DND-41 (cell line): ENCODE measurements at regions not wholly inside any gene's neighbourhood (a gene's known extent, or its start where the extent isn't known, plus 50 kb on each side); places are given as distances from the start of the nearest gene placed in this dataset.

ENCODE experiments used
- ATAC-seq: fragments of 200-7000 bp; cut with Tn5 transposase; 3 replicates; pipeline ENCODE4 v1.9.1; 2021; ENCODE audit warnings: low read depth; ENCODE audit not compliant: insufficient read depth
- DNase-seq: peaks from one replicate; pipeline ENCODE4 v3.0.0-alpha.2; 2020
- H2AFZ ChIP-seq: 2 replicates; pipeline ENCODE4 v1.6.0; 2012; ENCODE audit warnings: low read depth, low read length
- H3K27ac ChIP-seq: 2 replicates; pipeline ENCODE4 v1.5.1; 2012; ENCODE audit warnings: low read length, inconsistent platforms
- H3K27me3 ChIP-seq: fragments of 200-600 bp; sonication (generic); 2 replicates; pipeline ENCODE4 v1.6.0; 2012; ENCODE audit warnings: low read length, mild to moderate bottlenecking, inconsistent platforms; ENCODE audit not compliant: insufficient read depth, poor library complexity
- H3K36me3 ChIP-seq: 2 replicates; pipeline ENCODE4 v1.5.1; 2012; ENCODE audit warnings: low read length, inconsistent platforms; ENCODE audit not compliant: insufficient read depth
- H3K4me1 ChIP-seq: 2 replicates; pipeline ENCODE4 v1.5.1; 2012; ENCODE audit warnings: mild to moderate bottlenecking, low read length; ENCODE audit not compliant: insufficient read depth
- H3K4me2 ChIP-seq: 2 replicates; pipeline ENCODE4 v1.6.0; 2012; ENCODE audit warnings: mild to moderate bottlenecking, moderate library complexity, low read length, inconsistent platforms; ENCODE audit not compliant: insufficient read depth
- H3K4me3 ChIP-seq, 2 experiments: fragments of 200-600 bp in 1 of 2; shearing (Covaris generic) in 1 of 2; 2 replicates each; pipeline ENCODE4 v1.5.1; 2012 to 2016; ENCODE audit warnings: inconsistent platforms in 2 of 2, low read length in 2 of 2, mild to moderate bottlenecking in 2 of 2, low read depth in 1 of 2, moderate library complexity in 1 of 2
- H3K79me2 ChIP-seq: 2 replicates; pipeline ENCODE4 v1.6.0; 2012; ENCODE audit warnings: low read length, inconsistent platforms; ENCODE audit not compliant: insufficient read depth
- H3K9ac ChIP-seq: 2 replicates; pipeline ENCODE4 v1.6.0; 2012; ENCODE audit warnings: low read depth, mild to moderate bottlenecking, inconsistent platforms, low read length, moderate library complexity
- H3K9me3 ChIP-seq: 2 replicates; pipeline ENCODE4 v1.5.1; 2012; ENCODE audit warnings: low read length, moderate library complexity, mild to moderate bottlenecking, inconsistent platforms; ENCODE audit not compliant: insufficient read depth, severe bottlenecking
- H4K20me1 ChIP-seq: 2 replicates; pipeline ENCODE4 v1.6.0; 2012; ENCODE audit warnings: low read length; ENCODE audit not compliant: insufficient read depth
- CTCF ChIP-seq: IDR thresholded peaks from 2 replicates; pipeline ENCODE4 v1.5.1; 2012; ENCODE audit warnings: borderline replicate concordance, low read length, moderate library complexity, mild to moderate bottlenecking; ENCODE audit not compliant: poor library complexity, severe bottlenecking; ENCODE audit errors: extremely low read depth
- EZH2 ChIP-seq: IDR thresholded peaks from 3 replicates; pipeline ENCODE4 v1.6.1; 2012; ENCODE audit warnings: borderline replicate concordance, low read depth, mild to moderate bottlenecking, moderate library complexity, low read length, inconsistent platforms; ENCODE audit not compliant: severe bottlenecking

DNA sequence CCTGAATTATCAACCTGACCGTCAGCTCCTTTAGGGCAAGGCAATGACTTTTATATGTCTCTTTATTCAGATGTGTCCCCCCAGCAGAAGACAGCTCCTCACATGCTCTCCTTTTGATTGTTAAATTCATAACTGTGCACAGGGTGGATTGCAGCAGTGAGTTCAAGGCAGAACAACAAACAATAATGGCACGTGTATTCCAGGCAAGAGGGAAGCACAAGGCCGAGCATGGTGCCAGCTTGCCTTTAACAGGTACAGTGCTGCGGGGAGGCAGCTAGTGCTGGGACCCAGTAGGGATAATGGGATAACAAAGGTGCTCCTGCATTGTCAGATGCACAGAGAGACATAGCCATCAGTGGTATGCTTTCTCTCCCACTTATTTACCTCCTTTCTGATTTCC lies 248.4 kb downstream of the RHOU start:
- Histone ChIP-seq H3K9me3 (no peaks in the 10 kb centered on the region), H3K4me3 (no peak overlapping the region), H2AFZ (no peak overlapping the region), H3K27ac (no peak overlapping the region), H3K4me1 (no peaks in the 10 kb centered on the region), H3K9ac (no peak overlapping the region), H3K36me3 (no peaks in the 10 kb centered on the region), H3K27me3 (no peaks in the 10 kb centered on the region), H4K20me1 (no peaks in the 10 kb centered on the region), H3K4me2 (no peak overlapping the region), H3K79me2 (no peaks in the 10 kb centered on the region)
- no peak for TF ChIP-seq CTCF
- no peak for TF ChIP-seq EZH2
- DNase-seq (no peak), ATAC-seq (no peak)

DNA sequence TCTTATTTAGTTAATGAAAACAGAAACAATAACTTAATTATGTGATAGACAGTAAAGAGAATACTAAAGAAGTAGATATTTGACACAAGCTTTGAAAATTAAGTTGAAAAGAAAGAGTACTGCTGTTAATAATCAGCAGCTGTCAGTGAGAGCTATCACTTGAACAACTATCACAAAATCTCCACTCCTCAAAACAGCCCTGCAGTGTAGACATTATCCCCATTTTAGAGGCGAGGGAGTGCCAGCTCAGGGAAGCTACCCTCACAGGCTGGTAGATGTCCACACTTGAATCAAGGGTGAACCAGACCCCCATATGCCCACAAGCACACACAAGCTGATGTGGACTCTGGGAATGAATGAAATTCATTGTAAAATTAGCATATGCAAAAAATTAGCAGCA lies 248.8 kb downstream of the RHOU start:
- no peak for ATAC-seq
- H3K27me3 ChIP-seq: no peaks in the 10 kb centered on the region
- H3K4me3 ChIP-seq: no peak overlapping the region
- H3K36me3 ChIP-seq: no peaks in the 10 kb centered on the region
- H2AFZ ChIP-seq: no peak overlapping the region
- H3K4me1 ChIP-seq: no peaks in the 10 kb centered on the region
- H3K79me2 ChIP-seq: no peaks in the 10 kb centered on the region
- H3K4me2 ChIP-seq: no peak overlapping the region
- no peaks in the 10 kb centered on the region for H4K20me1 ChIP-seq
- TF ChIP-seq EZH2: no peak
- TF ChIP-seq CTCF: no peak
- no peak overlapping the region for H3K27ac ChIP-seq
- no peaks in the 10 kb centered on the region for H3K9me3 ChIP-seq
- no peak overlapping the region for H3K9ac ChIP-seq
- no peak for DNase-seq

DNA sequence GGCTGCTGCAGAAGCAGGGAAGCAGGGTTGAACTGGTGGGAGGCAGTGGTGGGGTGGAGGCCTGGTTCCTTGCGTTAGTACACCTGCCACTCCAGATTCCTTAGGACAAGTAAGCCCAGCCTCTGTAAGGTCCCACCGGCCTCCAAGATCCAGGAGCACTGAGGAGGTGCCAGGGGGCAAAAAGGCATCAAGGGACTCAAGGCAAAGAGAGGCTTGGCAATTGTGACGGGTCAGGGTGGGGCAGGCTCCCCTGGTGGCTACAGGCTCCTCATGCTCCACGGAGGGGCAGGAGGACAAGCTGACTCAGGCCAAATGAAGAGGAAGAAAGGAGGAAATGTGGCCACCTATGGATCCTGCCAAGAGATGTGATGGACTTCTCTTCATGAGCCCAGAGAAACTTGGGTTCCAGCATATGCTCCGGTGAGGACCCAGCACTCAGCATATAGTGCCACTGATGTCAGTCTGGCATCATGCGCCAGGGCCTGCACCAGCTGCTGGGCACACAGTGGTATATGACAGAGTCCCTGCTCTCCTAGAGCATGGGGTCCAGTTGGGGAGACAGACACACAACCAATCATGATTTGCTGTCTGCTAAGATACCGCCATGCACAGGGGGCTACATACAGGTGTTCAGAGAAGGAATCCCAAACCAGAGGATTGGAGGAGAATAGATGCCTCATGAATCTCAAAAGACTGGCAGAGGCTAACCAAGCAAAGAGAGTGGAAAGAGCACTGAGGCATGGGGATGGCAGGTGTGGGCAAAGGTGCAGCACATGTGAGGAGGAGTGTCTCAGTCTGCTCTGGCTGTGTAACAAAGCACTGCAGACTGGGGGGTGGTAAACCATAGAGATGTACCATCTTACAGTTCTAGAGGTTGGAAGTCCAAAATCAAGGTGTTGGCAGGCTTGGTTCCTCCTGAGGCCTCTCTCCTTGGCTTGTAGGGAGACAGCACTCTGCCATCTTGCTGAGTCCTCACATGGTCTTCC lies 249.7 kb downstream of the RHOU start:
- no peak overlapping the region for H3K27ac ChIP-seq
- DNase-seq: no peak
- no peak for ATAC-seq
- no peaks in the 10 kb centered on the region for H3K36me3 ChIP-seq
- TF ChIP-seq CTCF: no peak
- TF ChIP-seq EZH2: no peak
- no peak overlapping the region for H3K4me3 ChIP-seq
- H3K4me1 ChIP-seq: no peaks in the 10 kb centered on the region
- no peaks in the 10 kb centered on the region for H3K27me3 ChIP-seq
- H3K9me3 ChIP-seq: no peaks in the 10 kb centered on the region
- no peak overlapping the region for H2AFZ ChIP-seq
- H3K4me2 ChIP-seq: no peak overlapping the region
- no peaks in the 10 kb centered on the region for H3K79me2 ChIP-seq
- no peaks in the 10 kb centered on the region for H4K20me1 ChIP-seq
- H3K9ac ChIP-seq: no peak overlapping the region
